ENCODE measurements at regions not wholly inside any gene's neighbourhood (a gene's known extent, or its start where the extent isn't known, plus 50 kb on each side); places are given as distances from the start of the nearest gene placed in this dataset.

- Mint-ChIP-seq H3K27ac (no peak overlapping the region), H3K9me3 (peaks cover 6% of the 10 kb centered on the region), H3K4me1 (no peaks in the 10 kb centered on the region), H3K27me3 (ENCODE audit: low read depth) (peaks cover 93% of the 10 kb centered on the region), H3K36me3 (no peaks in the 10 kb centered on the region), H3K4me3 (no peak overlapping the region)
- DNase-seq (ENCODE audit: low spot score in 2 of 2, unreplicated experiment in 2 of 2) = no peak
- no peak for TF ChIP-seq CTCF (IDR thresholded peaks at IDR 0.05; ENCODE audit: unreplicated experiment)
These were observed 1539.5 kb upstream of the TMEM132C start for GRCh38 chr12:126727218-126728075.

DNA sequence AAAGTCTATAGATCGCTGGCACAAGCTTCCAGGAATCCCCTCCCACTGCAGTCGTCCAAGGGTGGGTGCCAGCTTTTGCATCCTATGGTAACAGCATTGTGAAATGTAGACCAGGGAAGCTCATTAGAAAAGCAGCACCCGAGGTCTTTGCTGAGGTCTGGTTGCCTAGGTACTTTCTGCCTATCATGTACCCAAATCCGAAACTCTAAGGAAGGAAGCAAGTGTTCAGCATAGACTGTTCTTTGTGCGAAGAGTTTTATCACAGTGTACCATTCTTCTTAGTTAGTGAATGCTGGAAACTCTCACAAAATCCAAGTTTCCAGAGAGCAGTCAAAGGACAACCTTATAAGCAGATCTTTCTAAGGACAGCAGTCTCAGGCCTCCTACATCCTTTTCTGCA lies 1532.7 kb upstream of the TMEM132C start:
- H3K9me3 Mint-ChIP-seq = no peaks in the 10 kb centered on the region
- TF ChIP-seq CTCF (IDR thresholded peaks at IDR 0.05; ENCODE audit: unreplicated experiment) = no peak
- H3K27ac Mint-ChIP-seq = no peak overlapping the region
- no peak overlapping the region for H3K4me3 Mint-ChIP-seq
- peaks cover 52% of the 10 kb centered on the region for H3K27me3 Mint-ChIP-seq (ENCODE audit: low read depth)
- H3K4me1 Mint-ChIP-seq = no peaks in the 10 kb centered on the region
- DNase-seq (ENCODE audit: low spot score in 2 of 2, unreplicated experiment in 2 of 2) = no peak
- H3K36me3 Mint-ChIP-seq = no peaks in the 10 kb centered on the region

GRCh38 chr12:126734710-126735109 lies 1532.3 kb upstream of the TMEM132C start:
- Mint-ChIP-seq H3K27me3 (ENCODE audit: low read depth) (peaks cover 48% of the 10 kb centered on the region), H3K4me3 (no peak overlapping the region), H3K27ac (no peak overlapping the region), H3K36me3 (no peaks in the 10 kb centered on the region), H3K9me3 (no peaks in the 10 kb centered on the region), H3K4me1 (no peaks in the 10 kb centered on the region)
- TF ChIP-seq CTCF (IDR thresholded peaks at IDR 0.05; ENCODE audit: unreplicated experiment) = no peak
- DNase-seq (ENCODE audit: low spot score in 2 of 2, unreplicated experiment in 2 of 2) = no peak

DNA sequence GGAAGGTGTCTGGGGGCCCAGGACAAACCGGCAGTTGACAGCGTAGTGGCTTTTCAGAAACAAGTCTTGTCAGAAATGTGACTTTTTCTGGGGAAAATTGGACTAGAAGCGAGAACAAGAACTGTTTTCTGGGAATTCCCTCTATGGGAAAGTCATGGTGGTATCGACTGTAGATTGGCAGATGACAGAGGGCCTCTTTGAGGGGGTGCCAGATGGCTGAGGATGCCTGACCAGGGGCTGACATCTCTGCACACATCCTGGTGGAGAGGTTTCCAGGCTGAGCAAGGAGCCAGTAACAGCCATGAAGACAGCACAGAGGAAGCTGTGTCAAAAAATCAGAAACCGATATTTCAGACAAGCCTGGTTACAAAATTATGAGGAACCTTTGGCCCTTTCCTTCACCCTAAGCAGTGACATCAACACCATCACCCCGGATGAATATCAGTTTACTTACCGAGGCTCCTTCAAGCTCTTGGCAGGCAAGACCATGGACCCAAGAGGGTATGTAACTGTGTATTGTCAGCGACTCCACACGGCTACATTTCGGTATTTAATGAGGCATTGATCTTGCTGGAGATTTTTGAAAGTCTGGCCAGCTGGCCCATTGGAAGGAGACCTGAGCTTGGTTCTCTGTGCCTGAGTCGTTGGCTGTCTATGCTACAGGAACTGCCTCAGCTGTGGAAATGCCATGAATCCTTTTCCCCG lies 1525.3 kb upstream of the TMEM132C start:
- TF ChIP-seq CTCF (IDR thresholded peaks at IDR 0.05; ENCODE audit: unreplicated experiment) = no peak
- H3K9me3 Mint-ChIP-seq = no peaks in the 10 kb centered on the region

GRCh38 chr12:126742241-126742641 lies 1524.7 kb upstream of the TMEM132C start:
- no peak overlapping the region for H3K27ac Mint-ChIP-seq
- no peak for TF ChIP-seq CTCF (IDR thresholded peaks at IDR 0.05; ENCODE audit: unreplicated experiment)
- no peaks in the 10 kb centered on the region for H3K36me3 Mint-ChIP-seq
- H3K4me3 Mint-ChIP-seq = no peak overlapping the region
- no peak for DNase-seq (ENCODE audit: low spot score in 2 of 2, unreplicated experiment in 2 of 2)
- H3K9me3 Mint-ChIP-seq = no peaks in the 10 kb centered on the region
- H3K27me3 Mint-ChIP-seq (ENCODE audit: low read depth) = no peaks in the 10 kb centered on the region
- H3K4me1 Mint-ChIP-seq = no peaks in the 10 kb centered on the region

More for the DNA sequence above, 1525.3 kb upstream of the TMEM132C start:
- no peak overlapping the region for H3K4me3 Mint-ChIP-seq
- no peak overlapping the region for H3K27ac Mint-ChIP-seq
- no peaks in the 10 kb centered on the region for H3K4me1 Mint-ChIP-seq
- no peaks in the 10 kb centered on the region for H3K36me3 Mint-ChIP-seq
- H3K27me3 Mint-ChIP-seq (ENCODE audit: low read depth) = no peaks in the 10 kb centered on the region
- DNase-seq (ENCODE audit: low spot score in 2 of 2, unreplicated experiment in 2 of 2) = no peak

Measured in mesothelial cell of epicardium (in vitro differentiated cells).